Activated T-cell treated with anti-CD3 and anti-CD28 coated beads for 48 hours (primary cell): ENCODE measurements at regions not wholly inside any gene's neighbourhood (a gene's known extent, or its start where the extent isn't known, plus 50 kb on each side); places are given as distances from the start of the nearest gene placed in this dataset.
"Not testable (repeated sequence)": the region's sequence is repeated elsewhere in the genome, so short reads cannot be mapped to it uniquely, and the experiment has no call there.

Source experiments
- DNase-seq: peaks from one replicate; pipeline ENCODE4 v3.0.0-alpha.2; 2020; ENCODE audit warnings: low read depth

GRCh38 chr6:141391135-141391534, 741.6 kb upstream of the GJE1 start:
- DNase-seq: not testable (repeated sequence)

GRCh38 chr6:141388666-141389065, 744.1 kb upstream of the GJE1 start:
- DNase-seq: no peak

GRCh38 chr6:141370438-141370837, 762.3 kb upstream of the GJE1 start:
- DNase-seq: no peak

GRCh38 chr6:141366796-141367195, 765.9 kb upstream of the GJE1 start:
- not testable (repeated sequence) for DNase-seq

GRCh38 chr6:141364694-141365093, 768.0 kb upstream of the GJE1 start:
- no peak for DNase-seq

- no peak for DNase-seq
Observed at GRCh38 chr6:141364232-141364631, 768.5 kb upstream of the GJE1 start.

GRCh38 chr6:141361559-141361958, 771.2 kb upstream of the GJE1 start:
- no peak for DNase-seq

- no peak for DNase-seq
Observed at GRCh38 chr6:141359953-141360352, 772.8 kb upstream of the GJE1 start.

GRCh38 chr6:141354191-141354955, 778.4 kb upstream of the GJE1 start:
- DNase-seq: no peak

- DNase-seq: no peak
Observed at GRCh38 chr6:141351721-141352120, 781.0 kb upstream of the GJE1 start.

- no peak for DNase-seq
Observed at GRCh38 chr6:141349710-141350109, 783.0 kb upstream of the GJE1 start.

GRCh38 chr6:141347906-141348492, 784.7 kb upstream of the GJE1 start:
- DNase-seq: no peak

GRCh38 chr6:141347086-141347485, 785.6 kb upstream of the GJE1 start:
- DNase-seq: no peak

GRCh38 chr6:141346535-141346934, 786.2 kb upstream of the GJE1 start:
- no peak for DNase-seq

GRCh38 chr6:141337191-141337590, 795.5 kb upstream of the GJE1 start:
- DNase-seq: no peak

GRCh38 chr6:141335477-141336273, 797.0 kb upstream of the GJE1 start:
- DNase-seq: no peak

- no peak for DNase-seq
Observed at GRCh38 chr6:141326925-141327324, 805.8 kb upstream of the GJE1 start.

GRCh38 chr6:141326426-141326825, 806.3 kb upstream of the GJE1 start:
- peak; percentile 23 for DNase-seq

- DNase-seq: no peak
Observed at GRCh38 chr6:141321493-141322347, 811.0 kb upstream of the GJE1 start.

GRCh38 chr6:141316236-141316635, 816.5 kb upstream of the GJE1 start:
- no peak for DNase-seq

- DNase-seq: no peak
Observed at GRCh38 chr6:141313986-141314385, 818.7 kb upstream of the GJE1 start.

- no peak for DNase-seq
Observed at GRCh38 chr6:141309295-141309694, 823.4 kb upstream of the GJE1 start.
